Upper lobe of right lung (tissue), 1 donor: ENCODE measurements at regions not wholly inside any gene's neighbourhood (a gene's known extent, or its start where the extent isn't known, plus 50 kb on each side); places are given as distances from the start of the nearest gene placed in this dataset.
A peak's percentile ranks its signal among the peaks of the same experiment; 100 is the strongest.

ENCODE experiments used
- ATAC-seq: fragments of 200-7000 bp; cut with Tn5 transposase; one replicate; pipeline ENCODE4 v1.9.1; 2020; ENCODE audit warnings: mild to moderate bottlenecking, moderate library complexity
- DNase-seq: peaks from one replicate; pipeline ENCODE4 v3.0.0-alpha.2; 2020
- H3K27ac ChIP-seq: fragments of 200-600 bp; one replicate; pipeline ENCODE4 v1.8.0; 2022
- H3K27me3 ChIP-seq: fragments of 200-600 bp; one replicate; pipeline ENCODE4 v1.8.0; 2022; ENCODE audit warnings: mild to moderate bottlenecking
- H3K36me3 ChIP-seq: fragments of 200-600 bp; one replicate; pipeline ENCODE4 v1.8.0; 2022
- H3K4me1 ChIP-seq: fragments of 200-600 bp; one replicate; pipeline ENCODE4 v1.8.0; 2022
- H3K4me3 ChIP-seq: fragments of 200-600 bp; one replicate; pipeline ENCODE4 v1.8.0; 2022; ENCODE audit warnings: mild to moderate bottlenecking
- H3K9me3 ChIP-seq: fragments of 200-600 bp; one replicate; pipeline ENCODE4 v1.8.0; 2022
- CTCF ChIP-seq: fragments of 200-600 bp; IDR thresholded peaks from one replicate; pipeline ENCODE4 v1.8.0; 2022; ENCODE audit warnings: antibody characterized with exemption
- intact Hi-C: fragments of 100-400 bp; cut with DNase I; formaldehyde crosslinking; loops from one replicate; pipeline ENCODE4 v1.11.0; 2022
- donor health status: DM: no; HTN: yes; CAD: no; lungs with severe emphysema.

- TF ChIP-seq CTCF: no peak
- no peak overlapping the region for H3K4me3 ChIP-seq
- no peak overlapping the region for H3K27ac ChIP-seq
- ATAC-seq (no peak), DNase-seq (no peak)
- no peaks in the 10 kb centered on the region for H3K27me3 ChIP-seq
- no peaks in the 10 kb centered on the region for H3K36me3 ChIP-seq
- no peaks in the 10 kb centered on the region for H3K4me1 ChIP-seq
- H3K9me3 ChIP-seq: no peaks in the 10 kb centered on the region
- intact Hi-C loops: no loop called here
Observed at GRCh38 chr1:209048941-209049669, 534.4 kb upstream of the CAMK1G start.

GRCh38 chr1:209051570-209051969 is 531.9 kb upstream of the CAMK1G start:
- no peak for TF ChIP-seq CTCF

GRCh38 chr1:209053587-209053986 is 529.9 kb upstream of the CAMK1G start:
- no peak overlapping the region for H3K27ac ChIP-seq
- no peaks in the 10 kb centered on the region for H3K27me3 ChIP-seq
- no peak for TF ChIP-seq CTCF
- no peaks in the 10 kb centered on the region for H3K4me1 ChIP-seq
- no peaks in the 10 kb centered on the region for H3K36me3 ChIP-seq
- no peak overlapping the region for H3K4me3 ChIP-seq
- ATAC-seq (no peak), DNase-seq (no peak)
- intact Hi-C loops: no loop called here
- no peaks in the 10 kb centered on the region for H3K9me3 ChIP-seq

More at GRCh38 chr1:209051570-209051969, 531.9 kb upstream of the CAMK1G start:
- H3K27me3 ChIP-seq: no peaks in the 10 kb centered on the region
- no peak overlapping the region for H3K27ac ChIP-seq
- intact Hi-C loops: no loop called here
- ATAC-seq: peak; percentile 63
- DNase-seq: no peak
- no peaks in the 10 kb centered on the region for H3K4me1 ChIP-seq
- no peak overlapping the region for H3K4me3 ChIP-seq
- no peaks in the 10 kb centered on the region for H3K9me3 ChIP-seq
- no peaks in the 10 kb centered on the region for H3K36me3 ChIP-seq

- DNase-seq: no peak
- Histone ChIP-seq H3K27ac (no peak overlapping the region), H3K4me3 (no peak overlapping the region), H3K9me3 (no peaks in the 10 kb centered on the region), H3K36me3 (no peaks in the 10 kb centered on the region), H3K4me1 (no peaks in the 10 kb centered on the region), H3K27me3 (no peaks in the 10 kb centered on the region)
- no peak for ATAC-seq
- intact Hi-C loops: no loop called here
- no peak for TF ChIP-seq CTCF
Observed at GRCh38 chr1:209057083-209057482, 526.4 kb upstream of the CAMK1G start.

GRCh38 chr1:209057901-209058300 is 525.6 kb upstream of the CAMK1G start:
- no peak for DNase-seq
- TF ChIP-seq CTCF: no peak
- intact Hi-C loops: no loop called here
- ATAC-seq: no peak
- Histone ChIP-seq H3K4me1 (no peaks in the 10 kb centered on the region), H3K9me3 (no peaks in the 10 kb centered on the region), H3K27me3 (no peaks in the 10 kb centered on the region), H3K4me3 (no peak overlapping the region), H3K27ac (no peak overlapping the region), H3K36me3 (no peaks in the 10 kb centered on the region)

GRCh38 chr1:209059376-209059775 is 524.1 kb upstream of the CAMK1G start:
- no peak for DNase-seq
- intact Hi-C loops: no loop called here
- H3K27me3 ChIP-seq: no peaks in the 10 kb centered on the region
- no peak overlapping the region for H3K4me3 ChIP-seq
- no peak for ATAC-seq
- no peak overlapping the region for H3K27ac ChIP-seq
- H3K4me1 ChIP-seq: no peaks in the 10 kb centered on the region
- no peak for TF ChIP-seq CTCF
- H3K36me3 ChIP-seq: no peaks in the 10 kb centered on the region
- H3K9me3 ChIP-seq: no peaks in the 10 kb centered on the region
